ENCODE measurements at regions not wholly inside any gene's neighbourhood (a gene's known extent, or its start where the extent isn't known, plus 50 kb on each side); places are given as distances from the start of the nearest gene placed in this dataset.
A peak's percentile ranks its signal among the peaks of the same experiment; 100 is the strongest.

DNA sequence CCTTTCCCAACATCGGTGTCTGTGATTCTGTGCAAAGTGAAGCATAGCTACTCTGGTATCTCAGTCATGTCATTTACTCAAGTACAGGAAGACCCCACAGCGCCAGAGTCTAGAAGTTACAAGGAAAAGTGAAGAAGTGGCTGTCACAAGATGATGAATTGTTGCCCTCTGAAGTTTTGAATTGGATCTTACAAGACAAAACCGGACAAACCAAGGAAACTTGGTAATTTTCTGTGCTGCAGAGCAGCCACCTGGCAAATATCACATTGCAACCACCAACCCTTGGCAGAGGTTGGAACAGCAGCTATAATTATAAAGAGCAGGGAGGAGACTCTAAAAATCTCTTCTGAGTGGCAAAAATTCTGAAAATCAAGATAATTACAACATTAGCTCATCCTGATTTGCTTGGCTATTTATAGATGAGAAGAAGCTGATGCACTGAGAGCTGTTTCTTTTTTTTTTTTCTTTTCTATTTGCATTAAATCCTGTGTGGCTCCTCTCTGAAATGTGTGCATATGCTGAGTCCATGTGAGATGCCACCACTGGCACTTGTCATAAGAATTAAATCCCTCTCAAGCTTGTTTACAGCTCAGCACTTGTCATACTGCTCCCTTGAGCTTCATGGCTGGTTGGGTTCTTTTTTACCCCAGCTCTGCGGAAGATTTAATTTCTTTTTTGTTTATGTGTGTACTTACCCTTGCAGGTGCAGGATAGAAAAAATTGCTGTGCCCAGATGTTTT is 68.0 kb upstream of the MNS1 start:
- H4K20me1 ChIP-seq (ENCODE audit: control insufficient read depth, insufficient read depth, low read depth, low read length) = no peaks in the 10 kb centered on the region
- H3K4me1 ChIP-seq (ENCODE audit: control insufficient read depth, low read length) = peaks cover 83% of the 10 kb centered on the region
- H3K9me3 ChIP-seq (ENCODE audit: control insufficient read depth, insufficient read depth, low read length) = peaks cover 5% of the 10 kb centered on the region; the same call in 1 of the 2 replicates
- peaks cover 33% of the 10 kb centered on the region for H3F3A ChIP-seq (ENCODE audit: control insufficient read depth, insufficient read depth)
- peak overlapping the region; percentile 77 for H3K4me2 ChIP-seq (ENCODE audit: low read length)
- H3K9me2 ChIP-seq (replicated peaks; ENCODE audit: control insufficient read depth, low read length) = no peaks in the 10 kb centered on the region
- TF ChIP-seq, protein P1, sequence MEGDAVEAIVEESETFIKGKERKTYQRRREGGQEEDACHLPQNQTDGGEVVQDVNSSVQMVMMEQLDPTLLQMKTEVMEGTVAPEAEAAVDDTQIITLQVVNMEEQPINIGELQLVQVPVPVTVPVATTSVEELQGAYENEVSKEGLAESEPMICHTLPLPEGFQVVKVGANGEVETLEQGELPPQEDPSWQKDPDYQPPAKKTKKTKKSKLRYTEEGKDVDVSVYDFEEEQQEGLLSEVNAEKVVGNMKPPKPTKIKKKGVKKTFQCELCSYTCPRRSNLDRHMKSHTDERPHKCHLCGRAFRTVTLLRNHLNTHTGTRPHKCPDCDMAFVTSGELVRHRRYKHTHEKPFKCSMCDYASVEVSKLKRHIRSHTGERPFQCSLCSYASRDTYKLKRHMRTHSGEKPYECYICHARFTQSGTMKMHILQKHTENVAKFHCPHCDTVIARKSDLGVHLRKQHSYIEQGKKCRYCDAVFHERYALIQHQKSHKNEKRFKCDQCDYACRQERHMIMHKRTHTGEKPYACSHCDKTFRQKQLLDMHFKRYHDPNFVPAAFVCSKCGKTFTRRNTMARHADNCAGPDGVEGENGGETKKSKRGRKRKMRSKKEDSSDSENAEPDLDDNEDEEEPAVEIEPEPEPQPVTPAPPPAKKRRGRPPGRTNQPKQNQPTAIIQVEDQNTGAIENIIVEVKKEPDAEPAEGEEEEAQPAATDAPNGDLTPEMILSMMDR (IDR thresholded peaks at IDR 0.05; ENCODE audit: low read depth, low read length, poor library complexity, severe bottlenecking) = no peak
- no peak for TF ChIP-seq EZH2phosphoT487 (IDR thresholded peaks at IDR 0.05; ENCODE audit: borderline replicate concordance, low read length)
- H3K79me2 ChIP-seq (ENCODE audit: control insufficient read depth, low read length) = no peaks in the 10 kb centered on the region
- H3K36me3 ChIP-seq (ENCODE audit: control insufficient read depth, low read length) = peaks cover 28% of the 10 kb centered on the region
- peak overlapping the region; percentile 58 for H3K4me3 ChIP-seq (ENCODE audit: low read length)
- H3K27ac ChIP-seq (ENCODE audit: low read depth, low read length) = peak overlapping the region; percentile 99
- H3K27me3 ChIP-seq (ENCODE audit: control insufficient read depth, low read length) = no peaks in the 10 kb centered on the region

- peaks cover 19% of the 10 kb centered on the region for H3K36me3 ChIP-seq (ENCODE audit: control insufficient read depth, low read length)
- H3K4me3 ChIP-seq (ENCODE audit: low read length) = no peak overlapping the region
- no peak overlapping the region for H3K4me2 ChIP-seq (ENCODE audit: low read length)
- H3F3A ChIP-seq (ENCODE audit: control insufficient read depth, insufficient read depth) = peaks cover 33% of the 10 kb centered on the region
- H3K9me3 ChIP-seq (ENCODE audit: control insufficient read depth, insufficient read depth, low read length) = peaks cover 5% of the 10 kb centered on the region; the same call in 1 of the 2 replicates
- no peak overlapping the region for H3K27ac ChIP-seq (ENCODE audit: low read depth, low read length)
- no peaks in the 10 kb centered on the region for H3K79me2 ChIP-seq (ENCODE audit: control insufficient read depth, low read length)
- H4K20me1 ChIP-seq (ENCODE audit: control insufficient read depth, insufficient read depth, low read depth, low read length) = no peaks in the 10 kb centered on the region
- H3K27me3 ChIP-seq (ENCODE audit: control insufficient read depth, low read length) = no peaks in the 10 kb centered on the region
- H3K4me1 ChIP-seq (ENCODE audit: control insufficient read depth, low read length) = peaks cover 66% of the 10 kb centered on the region
- TF ChIP-seq EZH2phosphoT487 (IDR thresholded peaks at IDR 0.05; ENCODE audit: borderline replicate concordance, low read length) = no peak
- TF ChIP-seq, protein P1 (IDR thresholded peaks at IDR 0.05; ENCODE audit: low read depth, low read length, poor library complexity, severe bottlenecking) = no peak
- H3K9me2 ChIP-seq (replicated peaks; ENCODE audit: control insufficient read depth, low read length) = no peaks in the 10 kb centered on the region
Observed at GRCh38 chr15:56530157-56530556, 65.2 kb upstream of the MNS1 start.

DNA sequence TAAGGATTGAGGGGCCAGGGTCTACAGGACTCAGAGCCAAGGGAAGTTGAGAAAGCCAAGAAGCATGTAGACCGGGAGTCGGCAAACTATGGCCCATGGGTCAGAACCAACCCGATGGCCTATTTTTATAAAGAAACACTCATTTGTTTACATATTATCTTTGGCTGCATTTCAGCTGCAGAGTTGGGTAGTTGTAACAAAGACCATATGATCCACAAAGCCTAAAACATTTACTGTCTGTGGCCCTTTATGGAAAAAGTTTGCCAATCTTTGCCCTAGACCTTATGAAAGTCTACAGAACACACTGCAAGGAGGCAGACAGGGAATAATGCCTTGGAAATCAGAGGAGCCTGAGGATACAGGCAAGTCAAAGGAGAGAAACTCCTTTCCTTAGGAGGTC is 63.2 kb upstream of the MNS1 start:
- H3K4me3 ChIP-seq (ENCODE audit: low read length) = no peak overlapping the region
- no peaks in the 10 kb centered on the region for H4K20me1 ChIP-seq (ENCODE audit: control insufficient read depth, insufficient read depth, low read depth, low read length)
- H3K4me1 ChIP-seq (ENCODE audit: control insufficient read depth, low read length) = peaks cover 46% of the 10 kb centered on the region
- no peak overlapping the region for H3K4me2 ChIP-seq (ENCODE audit: low read length)
- no peaks in the 10 kb centered on the region for H3K9me2 ChIP-seq (replicated peaks; ENCODE audit: control insufficient read depth, low read length)
- no peak overlapping the region for H3K27ac ChIP-seq (ENCODE audit: low read depth, low read length)
- TF ChIP-seq EZH2phosphoT487 (IDR thresholded peaks at IDR 0.05; ENCODE audit: borderline replicate concordance, low read length) = no peak
- TF ChIP-seq, protein P1 (IDR thresholded peaks at IDR 0.05; ENCODE audit: low read depth, low read length, poor library complexity, severe bottlenecking) = no peak
- H3F3A ChIP-seq (ENCODE audit: control insufficient read depth, insufficient read depth) = peaks cover 15% of the 10 kb centered on the region
- peaks cover 5% of the 10 kb centered on the region; the same call in 1 of the 2 replicates for H3K36me3 ChIP-seq (ENCODE audit: control insufficient read depth, low read length)
- peaks cover 5% of the 10 kb centered on the region; the same call in 1 of the 2 replicates for H3K9me3 ChIP-seq (ENCODE audit: control insufficient read depth, insufficient read depth, low read length)
- no peaks in the 10 kb centered on the region for H3K79me2 ChIP-seq (ENCODE audit: control insufficient read depth, low read length)
- no peaks in the 10 kb centered on the region for H3K27me3 ChIP-seq (ENCODE audit: control insufficient read depth, low read length)

All from DOHH2 (cell line).